COLO668 (cell line): ENCODE measurements at regions not wholly inside any gene's neighbourhood (a gene's known extent, or its start where the extent isn't known, plus 50 kb on each side); places are given as distances from the start of the nearest gene placed in this dataset.
"Not testable (repeated sequence)": the region's sequence is repeated elsewhere in the genome, so short reads cannot be mapped to it uniquely, and the experiment has no call there.

Experiments
- DNase-seq: peaks from one replicate; lab custom pipeline; 2025; ENCODE audit not compliant: unreplicated experiment; lab: John Stamatoyannopoulos, UW

DNA sequence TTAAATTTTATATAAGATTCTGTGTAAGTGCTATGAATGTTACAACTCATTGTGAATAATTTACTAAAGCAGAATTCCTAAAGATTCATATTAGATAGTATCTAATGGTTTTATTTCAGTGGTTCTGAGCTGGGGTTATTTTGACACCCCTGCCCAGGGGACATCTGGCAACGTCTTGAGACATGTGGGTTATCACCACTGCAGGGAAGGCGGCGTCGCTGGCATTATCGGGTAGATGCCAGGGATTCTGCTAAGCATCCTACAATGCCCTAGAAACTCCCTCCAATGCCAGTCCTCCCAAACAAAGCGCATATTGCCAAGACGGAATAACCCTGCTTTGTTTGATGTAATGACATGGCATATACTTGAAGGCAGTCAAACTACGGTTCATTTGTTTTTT, 372.3 kb upstream of the ZFHX3 start:
- no peak for DNase-seq

DNA sequence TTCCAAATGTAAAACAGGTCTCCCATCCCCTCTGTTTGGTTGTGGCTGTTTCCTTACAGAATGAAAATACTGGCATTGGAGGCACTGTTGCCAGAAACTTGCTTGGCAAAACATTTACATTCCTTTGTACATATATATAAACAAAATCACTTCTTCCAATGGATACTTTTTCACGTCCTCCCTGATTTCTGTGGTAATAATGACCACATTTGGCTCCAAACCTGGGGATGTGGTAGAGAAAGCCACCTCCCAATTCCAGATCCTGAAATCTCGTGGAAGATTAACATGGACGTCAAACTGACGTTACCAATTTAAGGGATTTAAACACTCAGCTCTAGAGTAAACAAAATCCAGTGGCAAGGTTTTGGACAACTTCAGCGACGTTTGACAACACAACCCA, 370.8 kb upstream of the ZFHX3 start:
- no peak for DNase-seq

DNA sequence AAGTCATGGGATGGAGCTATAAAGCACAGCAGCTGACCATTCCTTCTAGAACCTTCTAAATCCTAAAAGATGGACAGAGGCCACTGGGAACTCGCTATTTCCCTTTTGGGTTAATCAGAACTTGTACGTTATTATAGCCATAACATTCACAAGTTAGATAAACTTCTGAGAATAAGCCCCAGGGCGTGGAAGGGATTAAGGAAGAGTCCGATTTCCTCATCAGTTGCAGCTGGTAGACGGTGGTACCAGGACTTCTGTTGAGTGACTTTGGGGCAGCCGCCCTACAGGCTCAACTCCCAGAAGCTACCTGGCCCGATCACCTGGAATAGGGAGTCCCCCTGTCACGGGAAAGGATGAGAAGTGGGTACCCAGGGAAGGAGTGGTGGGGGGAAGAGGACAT, 370.1 kb upstream of the ZFHX3 start:
- no peak for DNase-seq

DNA sequence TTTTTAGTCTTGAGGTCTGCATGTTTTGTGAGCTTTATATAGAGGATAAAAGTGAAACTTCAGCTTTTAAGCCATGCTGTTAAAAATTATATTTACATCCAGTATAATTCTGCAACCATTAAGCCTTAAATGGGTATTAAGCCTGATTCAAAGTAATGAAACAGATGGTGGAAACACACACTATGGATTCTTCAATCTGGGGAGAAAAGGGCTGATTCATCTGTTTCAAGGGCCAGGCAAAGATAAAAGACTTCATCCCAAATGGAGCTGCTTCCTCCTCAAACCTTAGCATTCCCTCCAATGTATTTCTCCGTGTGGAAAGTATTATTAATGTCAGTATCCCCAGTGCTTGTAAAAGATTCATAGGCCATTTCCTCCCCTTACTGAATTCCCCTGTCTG, 367.4 kb upstream of the ZFHX3 start:
- no peak for DNase-seq

DNA sequence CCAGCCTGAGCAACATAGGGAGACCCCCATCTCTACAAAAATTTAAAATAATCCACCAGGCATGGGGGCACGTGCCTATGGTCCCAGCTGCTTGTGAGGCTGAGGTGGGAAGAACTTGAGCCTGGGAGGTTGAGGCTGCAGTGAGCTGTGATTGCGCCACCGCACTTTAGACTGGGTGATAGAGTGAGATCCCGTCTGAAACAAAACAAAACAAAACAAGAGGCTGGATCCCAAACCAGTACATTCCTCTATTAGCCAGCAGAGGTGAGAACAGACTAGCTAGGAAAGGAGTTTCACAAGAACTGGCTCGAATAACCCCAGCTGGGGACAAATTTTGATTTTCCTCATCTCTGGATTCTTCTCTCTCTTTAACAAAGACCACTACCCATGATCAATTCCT, 366.7 kb upstream of the ZFHX3 start:
- DNase-seq, result no peak

DNA sequence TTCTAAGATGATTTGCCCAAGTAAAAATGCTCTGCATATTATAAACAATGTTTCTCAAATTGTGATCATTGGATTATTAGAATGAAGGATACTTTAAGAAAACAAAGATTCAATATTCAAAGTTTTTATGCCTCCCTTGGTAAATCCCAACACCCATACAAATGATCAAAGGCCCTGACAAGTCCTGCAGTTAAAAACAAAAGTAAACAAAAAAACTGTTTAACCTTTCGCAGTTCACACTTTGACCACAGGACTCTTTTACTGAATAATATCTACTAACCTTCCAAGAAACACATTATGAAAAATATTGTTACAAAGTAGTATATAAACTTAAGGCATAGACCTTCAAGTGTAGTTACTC, 365.9 kb upstream of the ZFHX3 start:
- no peak for DNase-seq

DNA sequence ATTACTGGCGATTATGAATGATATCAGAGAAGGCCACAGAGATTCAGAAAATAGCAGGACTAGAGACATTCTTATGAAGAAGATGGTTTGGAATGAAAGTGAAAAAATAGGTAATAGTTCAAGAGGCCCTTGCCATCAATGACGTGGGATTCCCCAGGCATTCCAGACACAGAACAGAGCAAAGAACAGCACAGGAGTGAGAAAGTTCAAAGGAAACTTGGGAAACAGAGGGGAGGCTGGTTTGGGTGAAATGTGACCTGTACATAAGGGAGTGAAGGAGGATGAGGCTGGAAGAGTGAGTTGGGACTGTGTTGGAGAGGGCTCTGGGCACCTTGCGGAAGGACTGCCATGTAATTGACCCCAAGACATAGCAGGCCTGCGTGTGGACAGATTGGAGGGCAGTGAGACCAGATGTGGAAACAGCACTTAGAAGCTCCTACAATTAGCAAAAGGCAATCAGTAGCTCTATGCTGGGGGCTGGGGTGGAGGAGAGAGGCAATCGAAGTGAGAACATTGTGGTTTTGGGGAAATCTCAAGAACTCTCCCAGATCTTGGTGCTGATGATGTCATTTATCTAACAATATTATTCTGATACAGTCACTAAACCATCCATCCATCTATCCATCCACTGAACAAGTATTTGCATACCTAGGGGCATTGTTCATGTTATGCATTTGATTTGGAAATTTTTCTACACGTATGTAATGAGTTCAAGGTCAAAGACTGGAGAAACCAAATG, 365.3 kb upstream of the ZFHX3 start:
- DNase-seq, result no peak

DNA sequence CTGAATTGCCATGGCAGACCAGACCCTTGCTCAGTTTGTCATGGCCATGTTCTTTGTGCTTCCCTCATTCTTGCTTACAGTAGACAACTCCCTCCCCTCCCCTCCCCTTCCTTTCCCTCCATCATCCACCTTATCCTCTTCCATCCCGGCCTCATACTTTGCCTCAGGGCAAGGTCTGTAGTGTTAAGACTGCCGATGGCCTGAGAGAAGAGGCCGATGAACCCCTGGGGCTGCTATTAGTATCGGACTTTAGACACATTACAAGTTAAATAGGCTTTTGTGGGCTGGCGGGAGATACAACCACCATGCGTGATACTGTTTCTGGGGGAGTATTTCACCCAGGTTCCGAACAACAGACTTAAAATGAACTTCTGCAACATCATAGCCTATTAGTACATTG, 364.5 kb upstream of the ZFHX3 start:
- no peak for DNase-seq

DNA sequence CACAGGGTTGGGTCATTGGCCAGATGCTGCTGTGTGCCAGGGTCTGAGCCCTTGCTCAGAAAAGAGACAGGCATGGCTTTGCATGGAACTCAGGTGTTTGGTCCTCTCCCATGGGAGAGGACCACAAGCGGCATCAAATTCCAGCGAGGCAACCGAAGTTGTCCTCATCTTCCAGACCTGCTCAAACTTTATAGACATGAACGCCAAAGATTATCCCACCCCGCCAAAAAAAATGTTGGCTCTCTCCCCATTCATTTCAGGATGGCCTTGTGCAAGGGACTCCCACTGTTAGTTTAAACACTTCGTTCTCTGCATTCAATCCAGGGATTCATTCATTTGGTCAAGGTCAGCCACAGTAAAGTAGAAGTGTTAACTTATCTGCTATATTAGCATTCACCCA, 360.8 kb upstream of the ZFHX3 start:
- DNase-seq, result no peak

DNA sequence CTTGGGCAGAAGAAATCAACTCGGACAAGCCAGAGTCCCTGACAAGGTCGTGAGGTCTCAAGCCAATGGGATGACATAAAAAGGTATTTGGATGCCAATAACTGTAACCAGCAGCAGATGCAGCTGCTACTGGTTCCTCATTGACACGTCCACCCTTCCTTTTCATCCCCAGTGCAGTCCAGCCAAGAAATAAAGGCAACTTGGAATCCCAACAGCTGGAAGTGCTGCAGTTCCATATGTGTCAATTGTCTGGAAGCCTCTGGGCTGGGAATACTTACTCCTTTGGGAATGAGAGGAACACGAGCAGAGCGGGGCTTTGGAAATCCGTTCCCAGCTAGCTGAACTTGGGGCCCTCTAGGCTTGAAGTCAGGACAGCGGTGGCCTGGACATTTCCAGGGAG, 360.4 kb upstream of the ZFHX3 start:
- DNase-seq, result no peak

DNA sequence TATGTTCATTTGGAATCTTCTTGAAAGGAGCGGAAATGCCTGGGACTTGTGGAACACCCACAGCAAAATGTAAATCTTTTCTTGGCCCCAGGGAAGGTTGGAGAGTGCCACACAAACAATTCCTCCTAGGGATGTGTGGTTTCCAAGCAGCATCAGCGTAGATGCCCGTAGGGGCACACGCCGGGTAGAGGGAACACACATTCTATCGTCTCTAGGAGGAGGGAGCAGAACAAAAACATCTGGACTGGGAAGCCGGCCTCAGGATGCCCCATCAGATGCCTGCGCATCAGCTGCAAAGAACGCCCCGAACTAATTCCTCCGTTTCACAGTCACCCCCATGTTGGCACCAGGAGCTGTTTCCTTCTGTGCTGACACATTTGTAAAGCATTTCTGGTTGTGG, 357.9 kb upstream of the ZFHX3 start:
- DNase-seq, result no peak

DNA sequence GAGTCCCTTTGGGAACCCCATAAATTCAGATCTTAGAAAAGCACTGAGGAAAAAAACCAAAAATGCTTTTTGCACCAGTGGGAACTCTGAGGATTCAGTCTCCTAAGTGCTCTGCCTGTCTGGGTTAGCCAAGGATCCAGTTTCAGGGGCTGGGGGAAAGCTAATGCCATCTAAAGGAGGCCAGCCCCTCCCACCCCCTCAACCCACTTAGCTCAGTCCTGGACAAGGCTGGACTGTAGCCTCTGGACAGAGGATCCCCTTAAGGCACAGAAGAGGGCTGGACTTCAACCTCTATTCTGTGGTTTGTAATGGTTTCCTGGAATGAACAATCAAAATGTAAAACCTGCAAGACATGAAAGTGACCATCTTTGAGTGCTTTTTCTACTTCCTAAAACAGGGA, 356.1 kb upstream of the ZFHX3 start:
- no peak for DNase-seq

DNA sequence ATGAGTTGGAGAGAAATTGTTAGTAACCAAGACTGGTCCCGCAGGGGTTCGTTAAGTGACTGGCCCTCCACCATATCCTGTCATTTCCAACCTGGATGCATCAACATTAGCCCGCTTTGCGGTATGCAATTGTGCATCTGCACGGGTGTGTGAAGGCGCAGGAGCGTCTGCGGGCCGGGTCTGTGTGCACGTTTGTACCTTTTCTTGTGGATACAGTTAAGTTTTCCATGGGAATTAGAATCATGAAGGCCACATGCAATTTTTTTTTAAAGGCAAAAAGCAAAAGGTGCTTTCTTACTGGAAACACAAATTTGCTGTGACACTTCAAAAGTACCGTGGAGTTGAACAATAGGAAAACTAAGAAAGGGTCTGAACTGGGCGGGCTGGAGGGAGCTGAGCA, 355.4 kb upstream of the ZFHX3 start:
- DNase-seq, result no peak

DNA sequence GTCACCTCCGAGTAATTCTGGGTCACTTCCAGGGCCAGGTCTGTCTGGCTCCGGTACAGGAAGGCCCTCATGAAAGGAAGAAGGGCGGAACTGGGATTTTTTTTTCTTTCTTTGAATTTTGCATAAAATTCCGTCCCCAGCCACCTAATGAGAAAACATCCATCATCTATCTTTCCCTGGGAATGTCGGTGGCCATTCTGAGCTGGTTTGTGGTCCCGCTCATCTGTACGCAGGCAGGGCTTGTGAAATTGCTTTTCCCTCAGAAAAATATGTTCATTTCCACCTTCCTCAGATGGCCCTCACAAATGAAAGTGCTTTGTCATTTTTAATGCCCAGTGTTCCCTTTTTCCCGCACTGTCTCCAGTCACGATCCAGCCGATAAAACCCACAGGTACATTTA, 353.0 kb upstream of the ZFHX3 start:
- DNase-seq, result no peak

DNA sequence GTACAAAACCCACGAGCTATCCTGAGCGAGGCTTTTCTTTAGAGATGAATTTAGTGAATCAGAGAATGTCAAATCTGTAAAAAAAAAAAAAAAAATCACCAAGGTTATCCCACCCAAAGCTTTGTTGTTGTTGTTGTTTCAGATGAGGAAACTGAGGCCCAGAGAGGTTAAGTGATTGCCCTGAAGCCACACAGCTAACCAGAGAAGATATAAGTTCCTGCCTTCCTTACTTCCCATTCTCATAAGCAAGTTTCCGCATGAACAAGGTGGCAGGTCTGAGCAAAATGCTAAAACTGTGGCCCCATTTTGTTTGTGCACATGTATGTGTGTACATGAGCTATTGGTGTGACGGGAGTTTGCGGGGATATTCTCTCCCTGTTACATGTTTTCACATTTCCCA, 352.1 kb upstream of the ZFHX3 start:
- no peak for DNase-seq

DNA sequence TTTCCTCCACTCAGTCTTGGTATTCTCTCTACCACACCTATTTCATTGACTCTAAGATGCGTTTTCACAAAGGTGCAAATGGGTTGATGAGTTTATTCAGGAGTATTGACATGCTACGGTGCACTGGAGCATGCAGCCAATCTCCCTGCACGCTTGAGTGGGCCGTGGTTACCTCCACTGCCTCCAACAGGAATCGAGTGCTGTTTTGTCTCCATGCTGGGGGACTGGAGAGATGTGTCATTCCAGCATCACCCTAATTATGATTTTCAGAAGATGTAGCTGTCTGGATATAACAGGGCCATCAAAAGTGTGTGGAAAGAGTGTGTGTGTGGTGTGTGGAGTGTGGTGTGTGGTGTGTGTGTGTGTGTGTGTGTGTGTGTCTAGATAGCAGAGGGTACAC, 351.6 kb upstream of the ZFHX3 start:
- peak; percentile 42 for DNase-seq

DNA sequence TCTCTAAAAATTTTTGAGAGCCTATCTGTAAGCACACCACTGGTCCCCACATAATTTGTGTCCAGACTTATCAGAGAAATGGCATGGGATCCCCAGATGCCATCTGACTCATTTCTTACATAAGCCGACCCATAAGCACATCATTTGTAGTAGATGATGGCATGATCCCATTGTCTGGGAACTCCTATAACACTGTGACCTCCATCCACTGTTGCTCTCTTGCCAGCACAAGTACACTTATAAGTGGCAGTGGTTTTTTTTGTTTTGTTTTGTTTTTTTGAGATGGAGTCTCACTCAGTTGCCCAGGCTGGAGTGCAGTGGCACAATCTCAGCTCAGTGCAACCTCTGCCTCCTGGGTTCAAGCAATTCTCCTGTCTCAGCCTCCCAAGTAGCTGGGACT, 350.7 kb upstream of the ZFHX3 start:
- DNase-seq, result not testable (repeated sequence)

DNA sequence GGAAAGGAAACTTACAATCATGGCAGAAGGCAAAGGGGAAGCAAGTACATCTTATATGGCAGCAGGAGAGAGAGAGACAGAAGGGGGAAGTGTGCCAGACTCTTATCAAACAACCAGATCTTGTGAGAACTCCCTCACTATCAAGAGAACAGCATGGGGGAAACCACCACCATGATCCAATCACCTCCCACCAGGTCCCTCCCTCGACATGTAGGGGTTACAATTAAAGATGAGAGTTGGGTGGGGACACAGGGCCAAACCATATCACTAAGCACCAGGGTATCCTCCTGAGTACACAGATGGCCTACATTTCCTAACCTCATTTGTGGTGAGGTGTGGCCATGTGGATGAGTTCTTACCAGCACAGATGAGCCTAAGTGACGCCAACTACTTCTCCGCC, 348.6 kb upstream of the ZFHX3 start:
- no peak for DNase-seq

DNA sequence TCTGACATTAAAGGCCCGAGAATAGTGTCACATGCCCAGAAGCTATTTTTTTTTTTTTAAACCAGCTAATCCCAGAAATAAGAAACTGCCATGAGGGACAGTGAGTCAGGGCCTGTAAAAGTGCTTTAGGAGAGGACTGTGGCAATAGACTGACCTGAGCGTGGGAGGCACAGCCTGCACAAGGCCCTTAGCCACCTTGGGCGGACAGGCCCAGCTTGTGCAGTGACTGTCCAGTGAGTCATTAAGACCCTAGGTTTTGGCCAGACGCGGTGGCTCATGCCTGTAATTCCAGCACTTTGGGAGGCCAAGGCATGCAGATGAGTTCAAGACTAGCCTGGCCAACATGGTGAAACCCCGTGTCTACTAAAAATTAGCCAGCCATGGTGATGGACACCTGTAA, 343.0 kb upstream of the ZFHX3 start:
- DNase-seq, result no peak

DNA sequence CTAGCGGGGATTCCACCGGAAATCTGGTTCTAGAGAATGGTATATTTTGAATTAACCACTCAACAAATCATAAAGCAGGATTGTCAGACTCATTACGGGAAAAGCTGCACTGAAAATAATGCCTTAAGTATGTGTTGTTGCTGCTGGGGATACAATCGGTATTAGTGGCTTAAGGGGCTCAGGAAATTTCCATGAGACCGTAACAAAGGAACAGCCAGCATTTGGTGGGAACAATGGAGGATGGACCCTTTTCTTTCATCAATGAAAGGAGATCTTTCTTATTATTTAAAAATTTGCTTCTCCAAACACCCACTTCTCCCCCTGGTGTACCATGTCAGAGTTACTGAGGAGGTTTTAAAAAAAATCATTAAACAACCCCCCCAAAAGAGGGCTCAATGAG, 342.6 kb upstream of the ZFHX3 start:
- no peak for DNase-seq

DNA sequence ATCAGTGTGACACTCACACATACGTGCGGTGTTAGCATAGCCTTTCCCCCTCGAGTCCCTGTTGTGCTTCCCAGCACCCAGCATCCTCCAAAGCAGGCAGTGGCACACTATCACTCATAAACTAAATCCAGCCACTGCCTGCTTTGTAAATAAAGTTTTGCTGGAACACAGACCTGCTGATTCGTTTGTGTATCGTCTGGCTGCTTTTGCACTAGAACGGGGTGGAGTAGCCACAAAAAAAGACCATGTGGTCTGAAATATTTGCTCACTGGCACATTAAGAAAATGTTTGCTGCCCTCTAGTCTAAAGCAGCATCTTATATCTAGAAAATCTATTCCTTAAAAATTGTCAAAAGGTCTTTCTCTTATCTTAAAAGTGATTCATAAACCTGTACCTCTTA, 341.2 kb upstream of the ZFHX3 start:
- DNase-seq, result no peak

DNA sequence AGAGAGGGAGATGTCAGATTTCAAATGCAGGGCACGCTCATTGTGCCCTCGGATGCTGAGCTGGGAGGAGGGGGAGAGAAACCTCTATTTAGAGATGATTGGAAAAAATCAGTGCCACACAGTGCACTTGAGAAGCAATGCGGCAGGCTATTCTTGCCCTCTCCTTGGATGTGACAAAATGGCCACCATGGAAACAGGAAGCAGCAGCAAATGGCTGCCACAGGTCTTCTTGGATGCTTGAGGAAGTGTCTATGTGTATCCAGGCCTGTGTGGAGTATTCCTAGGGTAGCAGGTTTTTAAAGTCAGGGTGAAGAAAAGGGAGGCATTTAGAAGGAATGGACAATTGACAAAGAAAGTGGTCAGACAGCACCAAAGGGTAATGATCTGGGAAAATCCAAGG, 340.1 kb upstream of the ZFHX3 start:
- DNase-seq, result no peak

DNA sequence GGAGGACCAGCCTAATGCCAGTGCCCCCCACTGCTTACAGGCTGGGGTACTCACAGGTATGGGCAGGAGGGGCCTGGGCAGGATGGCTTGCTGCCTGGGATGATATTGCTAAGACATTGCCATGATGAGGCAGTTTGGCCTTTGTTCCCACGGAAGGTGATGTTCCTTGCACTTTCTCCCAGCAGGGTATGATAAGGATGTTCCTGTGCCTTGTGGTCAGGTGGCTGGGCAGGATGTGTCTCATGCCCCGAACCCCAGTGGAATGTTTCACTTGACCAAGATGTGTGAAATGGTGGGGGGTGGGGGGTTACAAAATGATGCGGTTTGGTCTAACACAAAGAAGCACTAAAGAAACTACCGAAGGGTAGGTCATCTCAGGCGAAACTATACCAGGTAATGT, 337.8 kb upstream of the ZFHX3 start:
- no peak for DNase-seq
